ENCODE measurements at regions not wholly inside any gene's neighbourhood (a gene's known extent, or its start where the extent isn't known, plus 50 kb on each side); places are given as distances from the start of the nearest gene placed in this dataset.

DNA sequence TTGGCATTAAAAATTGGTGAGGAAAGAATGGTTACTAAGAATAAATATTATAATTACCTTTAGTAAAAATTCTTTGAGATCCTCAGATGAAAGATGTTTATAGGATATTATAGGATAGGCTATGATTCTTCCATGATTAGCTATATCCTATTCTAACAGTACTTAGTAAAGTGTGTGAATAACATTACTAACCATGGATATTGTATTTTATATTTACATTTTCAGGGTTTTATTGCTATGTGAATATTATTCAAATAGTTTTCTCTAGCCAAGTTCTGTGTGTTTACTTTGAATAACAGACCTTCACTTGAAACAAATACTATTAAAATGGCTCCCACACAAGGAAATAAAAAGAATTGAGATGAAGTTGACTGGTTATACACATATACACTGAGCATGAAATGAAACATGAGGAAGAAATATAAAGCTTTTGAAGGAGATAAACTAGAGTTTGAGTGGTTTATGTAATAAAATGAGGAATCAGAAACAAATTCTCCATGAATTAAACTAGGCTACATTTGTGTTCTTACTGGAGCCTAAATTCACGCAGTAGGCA, 479.4 kb upstream of the PKN2 start:
- ChIA-PET POLR2A (no interaction called here), CTCF (interaction anchor here (1.5 kb wide), 1 partner anchor 13 kb away, joined by 5 read pairs; no protein-coding TSS in a partner anchor)
- DNase-seq (ENCODE audit: extremely low spot score), result no peak
- TF ChIP-seq, protein P1, sequence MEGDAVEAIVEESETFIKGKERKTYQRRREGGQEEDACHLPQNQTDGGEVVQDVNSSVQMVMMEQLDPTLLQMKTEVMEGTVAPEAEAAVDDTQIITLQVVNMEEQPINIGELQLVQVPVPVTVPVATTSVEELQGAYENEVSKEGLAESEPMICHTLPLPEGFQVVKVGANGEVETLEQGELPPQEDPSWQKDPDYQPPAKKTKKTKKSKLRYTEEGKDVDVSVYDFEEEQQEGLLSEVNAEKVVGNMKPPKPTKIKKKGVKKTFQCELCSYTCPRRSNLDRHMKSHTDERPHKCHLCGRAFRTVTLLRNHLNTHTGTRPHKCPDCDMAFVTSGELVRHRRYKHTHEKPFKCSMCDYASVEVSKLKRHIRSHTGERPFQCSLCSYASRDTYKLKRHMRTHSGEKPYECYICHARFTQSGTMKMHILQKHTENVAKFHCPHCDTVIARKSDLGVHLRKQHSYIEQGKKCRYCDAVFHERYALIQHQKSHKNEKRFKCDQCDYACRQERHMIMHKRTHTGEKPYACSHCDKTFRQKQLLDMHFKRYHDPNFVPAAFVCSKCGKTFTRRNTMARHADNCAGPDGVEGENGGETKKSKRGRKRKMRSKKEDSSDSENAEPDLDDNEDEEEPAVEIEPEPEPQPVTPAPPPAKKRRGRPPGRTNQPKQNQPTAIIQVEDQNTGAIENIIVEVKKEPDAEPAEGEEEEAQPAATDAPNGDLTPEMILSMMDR (IDR thresholded peaks at IDR 0.05; ENCODE audit: control extremely low read depth, extremely low read depth, low read depth, missing control alignments), result no peak

DNA sequence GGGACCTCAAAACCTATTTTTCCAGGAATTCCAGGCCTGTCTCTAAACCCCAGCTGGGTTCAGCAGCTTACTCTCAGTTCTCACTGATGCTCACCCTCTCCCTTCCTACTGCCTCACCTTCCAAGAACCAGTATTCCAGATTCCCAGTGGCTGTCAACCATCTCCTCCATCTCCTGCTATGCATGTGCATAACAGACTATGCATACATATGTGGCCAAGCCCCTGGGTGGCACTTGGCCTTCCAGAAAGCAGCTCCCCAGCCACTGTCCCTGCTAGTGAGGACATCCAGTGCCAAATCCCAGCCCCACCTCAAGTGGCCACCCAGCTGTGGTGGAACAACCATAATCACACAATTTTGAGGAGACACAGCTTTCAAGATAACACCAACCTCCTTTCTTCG, 475.7 kb upstream of the PKN2 start:
- CTCF ChIA-PET, result interaction anchor here (1.0 to 3.5 kb wide), 4 partner anchors 8 to 36 kb away, joined by 3 to 18 read pairs (median 6); no protein-coding TSS in a partner anchor
- POLR2A ChIA-PET, result no interaction called here
- TF ChIP-seq, protein P1 (IDR thresholded peaks at IDR 0.05; ENCODE audit: control extremely low read depth, extremely low read depth, low read depth, missing control alignments), result no peak
- no peak for DNase-seq (ENCODE audit: extremely low spot score)

DNA sequence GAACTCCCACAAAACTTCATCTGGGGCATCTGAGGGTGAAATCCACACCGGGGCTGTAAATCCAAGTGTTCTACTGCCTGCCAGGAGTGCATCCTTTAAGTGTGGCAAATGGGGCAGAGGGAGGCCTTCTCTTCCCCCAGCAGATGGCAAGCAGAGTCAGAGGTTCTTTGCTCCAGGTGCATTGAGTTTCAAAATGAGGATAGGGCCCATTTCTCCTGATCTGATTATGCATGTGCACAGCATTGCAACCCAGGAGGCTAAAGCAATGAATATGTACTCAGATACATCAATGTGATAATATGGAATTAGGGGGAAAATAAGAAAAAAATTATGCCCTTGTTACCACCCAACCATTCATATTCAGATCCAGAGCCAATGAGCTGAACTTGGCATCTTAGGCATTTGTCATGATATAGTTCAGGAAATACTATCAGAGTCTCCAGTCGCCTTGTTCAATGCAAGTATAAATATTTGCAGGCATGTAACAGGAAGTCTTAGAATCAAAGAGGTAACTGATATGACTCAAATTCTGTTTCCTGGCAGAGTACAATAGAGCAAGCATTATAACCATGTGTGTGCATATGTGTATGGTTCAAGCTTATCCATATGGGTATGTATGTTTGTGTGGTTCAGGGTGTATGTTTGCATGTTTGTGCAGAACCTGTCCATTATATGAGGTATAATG, 473.8 kb upstream of the PKN2 start:
- ChIA-PET CTCF (no interaction called here), POLR2A (no interaction called here)
- DNase-seq (ENCODE audit: extremely low spot score), result no peak
- TF ChIP-seq, protein P1 (IDR thresholded peaks at IDR 0.05; ENCODE audit: control extremely low read depth, extremely low read depth, low read depth, missing control alignments), result no peak

DNA sequence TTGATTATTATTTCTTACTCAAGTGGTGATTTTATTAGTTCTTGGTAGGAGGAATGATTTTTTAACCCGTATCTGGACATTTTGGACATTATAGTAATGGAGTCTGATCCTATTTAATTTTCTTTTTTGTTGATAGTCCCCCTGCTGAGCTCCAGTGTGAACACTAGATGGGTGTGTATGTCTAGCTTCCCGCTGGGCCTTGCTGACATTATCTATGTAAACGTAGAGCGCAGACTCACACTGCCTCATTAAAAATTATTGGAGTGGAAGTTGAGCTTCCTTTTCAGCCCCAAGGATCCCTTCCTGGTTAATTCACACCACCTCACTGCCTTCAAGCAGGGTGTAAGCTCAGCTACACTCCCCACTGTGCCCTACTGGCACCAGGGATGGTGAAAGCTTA, 467.6 kb upstream of the PKN2 start:
- ChIA-PET CTCF (interaction anchor here (1.3 kb wide), 1 partner anchor 8 kb away, joined by 3 read pairs; no protein-coding TSS in a partner anchor), POLR2A (no interaction called here)
- TF ChIP-seq, protein P1 (IDR thresholded peaks at IDR 0.05; ENCODE audit: control extremely low read depth, extremely low read depth, low read depth, missing control alignments), result no peak
- DNase-seq (ENCODE audit: extremely low spot score), result no peak

DNA sequence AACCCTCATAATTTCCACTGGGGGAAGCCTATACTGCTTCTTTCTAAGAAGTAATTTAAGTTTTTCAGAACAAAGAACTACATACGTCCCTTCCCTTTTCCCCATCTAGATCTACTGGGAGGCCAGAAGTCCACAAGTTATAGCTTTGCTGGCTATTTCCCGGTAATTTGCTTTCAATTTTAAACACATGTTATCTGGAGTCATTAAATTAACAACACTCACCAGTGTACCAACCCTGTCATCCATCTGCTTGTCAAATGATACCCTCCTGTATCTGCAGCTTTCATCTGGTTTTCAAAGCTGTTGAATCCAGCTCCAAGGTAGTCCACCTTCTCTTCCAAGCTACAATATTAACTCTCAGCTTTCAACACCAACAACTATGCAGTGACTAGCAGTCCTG, 466.7 kb upstream of the PKN2 start:
- ChIA-PET CTCF (interaction anchor here (1.2 to 1.3 kb wide), 2 partner anchors 9 to 37 kb away, joined by 3 read pairs; no protein-coding TSS in a partner anchor), POLR2A (no interaction called here)
- DNase-seq (ENCODE audit: extremely low spot score), result no peak
- TF ChIP-seq, protein P1 (IDR thresholded peaks at IDR 0.05; ENCODE audit: control extremely low read depth, extremely low read depth, low read depth, missing control alignments), result no peak

DNA sequence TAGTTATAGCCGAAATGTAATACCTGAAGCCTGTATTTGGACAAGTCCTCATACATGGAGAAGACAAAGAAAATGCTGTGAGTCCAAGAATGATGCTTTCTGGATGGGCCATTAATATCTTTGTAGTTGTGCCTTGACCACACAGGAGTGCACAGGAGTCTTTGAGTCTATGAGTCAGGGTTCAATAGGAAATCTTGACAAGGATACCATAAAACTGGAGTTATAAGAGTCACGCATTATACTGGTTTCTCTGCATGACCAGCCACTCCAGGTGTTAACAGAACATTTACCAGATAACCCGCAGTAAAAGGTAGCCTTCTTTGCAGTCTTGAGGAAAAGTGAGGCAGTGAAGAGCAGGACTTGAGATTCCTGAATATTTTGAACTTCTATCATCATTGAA, 464.6 kb upstream of the PKN2 start:
- no peak for DNase-seq (ENCODE audit: extremely low spot score)
- POLR2A ChIA-PET, result no interaction called here
- TF ChIP-seq, protein P1 (IDR thresholded peaks at IDR 0.05; ENCODE audit: control extremely low read depth, extremely low read depth, low read depth, missing control alignments), result no peak
- CTCF ChIA-PET, result interaction anchor here (1.5 kb wide), 1 partner anchor 9 kb away, joined by 4 read pairs; no protein-coding TSS in a partner anchor

All from GM10248 (cell line).